K562 (cell line): ENCODE measurements at regions not wholly inside any gene's neighbourhood (a gene's known extent, or its start where the extent isn't known, plus 50 kb on each side); places are given as distances from the start of the nearest gene placed in this dataset.

Source experiments
- ATAC-seq: fragments of 200-7000 bp; cut with Tn5 transposase; 3 replicates; pipeline ENCODE4 v1.9.1; 2020; ENCODE audit warnings: moderate library complexity
- BruUV-seq: library from RNA; stranded (reverse); fragments of 400-500 nt; replicated peaks from 2 replicates; lab custom pipeline; 2021; lab: Mats Ljungman, UMichigan
- CTCF ChIA-PET: fragments of 300-600 bp; formaldehyde crosslinking; extraction: SDS; loops from one replicate; lab custom pipeline; 2021; ENCODE audit warnings: low intra/inter-chr PET ratio; lab: Yijun Ruan, JAX
- POLR2A ChIA-PET: fragments of 300-600, 350-650 bp; sonication (Branson Sonifier 250); formaldehyde crosslinking; extraction: SDS; loops from one replicate; lab custom pipeline; 2021; ENCODE audit warnings: antibody characterized with exemption, inconsistent platforms; lab: Yijun Ruan, JAX
- DNase-seq, 4 experiments: peaks; one replicate each; pipeline versions ENCODE4 v3.0.0 to v3.0.0-alpha.2; 2011 to 2018; ENCODE audit warnings: low spot score in 3 of 4, mixed read lengths in 3 of 4; ENCODE audit errors: extremely low read depth in 1 of 4
- FAIRE-seq: peaks from 2 replicates; lab custom pipeline; 2011; peaks lifted over from hg19 to GRCh38; lab: Jason Lieb, UNC
- H2AFZ ChIP-seq: 2 replicates; pipeline ENCODE4 v1.6.0; 2011; ENCODE audit warnings: low read depth, low read length, control low read depth, inconsistent platforms
- H3K27ac ChIP-seq: fragments of 200-600 bp; 3 replicates; pipeline ENCODE4 v1.8.0; 2011; ENCODE audit warnings: low read depth, mild to moderate bottlenecking, control low read depth, inconsistent platforms, low read length, moderate library complexity, mixed read lengths; ENCODE audit errors: extremely low read depth
- H3K27me3 ChIP-seq, 2 experiments: fragments of 300-600 bp in 1 of 2; 2 replicates in 1 of 2; 3 replicates in 1 of 2; pipeline versions ENCODE4 v1.6.0 to v1.8.0; 2011; ENCODE audit warnings: inconsistent platforms in 2 of 2, low read length in 2 of 2, mild to moderate bottlenecking in 1 of 2, mixed read lengths in 1 of 2, moderate library complexity in 1 of 2; ENCODE audit not compliant: control insufficient read depth in 2 of 2, insufficient read depth in 2 of 2
- H3K36me3 ChIP-seq: fragments of 300-600 bp; 3 replicates; pipeline ENCODE4 v1.8.0; 2011; ENCODE audit warnings: mild to moderate bottlenecking, low read length, inconsistent platforms; ENCODE audit not compliant: control insufficient read depth, insufficient read depth
- H3K4me1 ChIP-seq, 2 experiments: fragments of 200-600 bp in 1 of 2; replicated peaks in 1 of 2; 2 replicates in 1 of 2; 3 replicates in 1 of 2; pipeline versions ENCODE4 v1.5.1 to v1.8.0; 2011; ENCODE audit warnings: inconsistent platforms in 2 of 2, low read length in 2 of 2, mild to moderate bottlenecking in 1 of 2, mixed read lengths in 1 of 2, moderate library complexity in 1 of 2; ENCODE audit not compliant: control insufficient read depth in 2 of 2, insufficient read depth in 2 of 2
- H3K4me2 ChIP-seq: 2 replicates; pipeline ENCODE4 v1.6.1; 2011; ENCODE audit warnings: low read length, control low read depth, inconsistent platforms, mixed read lengths; ENCODE audit not compliant: insufficient read depth
- H3K4me3 ChIP-seq: fragments of 200-600 bp; sonication (generic), shearing (Covaris generic); 2 replicates; pipeline ENCODE4 v1.5.1; 2016; ENCODE audit warnings: control low read depth, inconsistent platforms
- H3K79me2 ChIP-seq: fragments of 200-600 bp; 3 replicates; pipeline ENCODE4 v1.8.0; 2011; ENCODE audit warnings: low read length, inconsistent platforms; ENCODE audit not compliant: control insufficient read depth, insufficient read depth
- H3K9ac ChIP-seq, 2 experiments: 2 replicates each; pipeline versions ENCODE4 v1.6.0 to v1.6.1; 2011; ENCODE audit warnings: low read depth in 2 of 2, low read length in 2 of 2, control low read depth in 1 of 2, inconsistent platforms in 1 of 2, mild to moderate bottlenecking in 1 of 2, mixed read lengths in 1 of 2; ENCODE audit not compliant: insufficient read depth in 1 of 2
- H3K9me1 ChIP-seq: one replicate; pipeline ENCODE4 v1.6.0; 2011; ENCODE audit warnings: inconsistent platforms, mild to moderate bottlenecking, low read length, moderate library complexity; ENCODE audit not compliant: control insufficient read depth, insufficient read depth
- H3K9me3 ChIP-seq: replicated peaks from 2 replicates; pipeline ENCODE4 v1.5.1; 2011; ENCODE audit warnings: low read depth, low read length, inconsistent platforms; ENCODE audit not compliant: control insufficient read depth, insufficient read depth
- H4K20me1 ChIP-seq: replicated peaks from 2 replicates; pipeline ENCODE4 v1.6.1; 2011; ENCODE audit warnings: low read length, inconsistent platforms, mixed read lengths; ENCODE audit not compliant: control insufficient read depth, insufficient read depth
- FOXJ3 ChIP-seq: sonication (generic); formaldehyde crosslinking; IDR thresholded peaks from 2 replicates; pipeline ENCODE4 v1.4.0; 2020; ENCODE audit warnings: mild to moderate bottlenecking, missing genetic modification reagents
- HCFC1 ChIP-seq: IDR thresholded peaks from 2 replicates; pipeline ENCODE4 v1.6.1; 2012; ENCODE audit warnings: low read depth, low read length, improper control_type of control experiment
- ID3 ChIP-seq, 2 experiments: fragments of 250-450 bp in 1 of 2; fragments of 450-650 bp in 1 of 2; sonication (Bioruptor Pico) in 1 of 2; IDR thresholded peaks; 2 replicates each; pipeline versions ENCODE4 v1.6.1 to v1.8.0; 2016 to 2021; ENCODE audit warnings: mild to moderate bottlenecking in 2 of 2, moderate library complexity in 2 of 2, missing compliant biosample characterization in 1 of 2, missing genetic modification characterization in 1 of 2
- MYNN ChIP-seq, 2 experiments: sonication (generic); formaldehyde crosslinking in 1 of 2; IDR thresholded peaks; 2 replicates each; pipeline versions ENCODE4 v1.5.0 to v1.6.1; 2016 to 2020; ENCODE audit warnings: antibody characterized with exemption in 1 of 2, missing genetic modification reagents in 1 of 2
- RBM14 ChIP-seq: fragments of 200-400 bp; formaldehyde crosslinking; IDR thresholded peaks from 2 replicates; pipeline ENCODE4 v1.6.1; 2018; ENCODE audit warnings: low read depth, mild to moderate bottlenecking, low read length, moderate library complexity, borderline replicate concordance; ENCODE audit not compliant: insufficient read depth
- SETDB1 ChIP-seq: IDR thresholded peaks from one replicate; pipeline ENCODE4 v1.6.1; 2012; ENCODE audit warnings: low read length, control low read depth, inconsistent platforms
- SMAD2 ChIP-seq: fragments of 150-350 bp; IDR thresholded peaks from 2 replicates; pipeline ENCODE4 v1.6.1; 2014; ENCODE audit warnings: low read depth, mild to moderate bottlenecking, low read length
- ZNF24 ChIP-seq: fragments of 450-650 bp; IDR thresholded peaks from 2 replicates; pipeline ENCODE4 v1.6.1; 2016
- ZNF696 ChIP-seq: fragments of 250-450 bp; sonication (Bioruptor Pico); conservative IDR thresholded peaks from 2 replicates; pipeline ENCODE4 v1.4.0; 2020; ENCODE audit warnings: mild to moderate bottlenecking, moderate library complexity
- WGBS: fragments of 100-300 bp; shearing (Covaris generic); methylation state at CpG from one replicate; pipeline ENCODE4 v1.1.6; 2016; ENCODE audit warnings: low coverage, mixed read lengths; ENCODE audit not compliant: insufficient coverage; ENCODE audit errors: missing lambda C conversion rate; 5-methylcytosine and 5-hydroxymethylcytosine counted together
- in situ Hi-C: fragments of 300-500 bp; cut with MboI; formaldehyde crosslinking; loops from 4 replicates; pipeline ENCODE4 v1.15.0; 2018; ENCODE audit warnings: inconsistent platforms, mixed read lengths
- intact Hi-C: fragments of 100-400 bp; cut with micrococcal nuclease; formaldehyde crosslinking; loops from 2 replicates; pipeline ENCODE4 v1.14.2; 2022
- TF ChIP-seq, protein P1 (sequence below): sonication (generic); formaldehyde crosslinking; IDR thresholded peaks from 2 replicates; pipeline ENCODE4 v1.8.0; 2022; ENCODE audit warnings: missing genetic modification reagents, mild to moderate bottlenecking, borderline replicate concordance
- TF ChIP-seq, protein P2 (sequence below): fragments of 450-650 bp; IDR thresholded peaks from 2 replicates; pipeline ENCODE4 v1.6.1; 2017; ENCODE audit warnings: antibody characterized with exemption, mild to moderate bottlenecking

- TF ChIP-seq ID3 (CRISPR knock-in tag; IDR thresholded peaks at IDR 0.05) (no peak), ID3 (tag; IDR thresholded peaks at IDR 0.05) (no peak), SMAD2 (no peak), HCFC1 (no peak), SETDB1 (no peak), ZNF24 (no peak), MYNN (IDR thresholded peaks at IDR 0.05) (no peak), MYNN (CRISPR knock-in tag; IDR thresholded peaks at IDR 0.05) (no peak)
- TF ChIP-seq, protein P1, sequence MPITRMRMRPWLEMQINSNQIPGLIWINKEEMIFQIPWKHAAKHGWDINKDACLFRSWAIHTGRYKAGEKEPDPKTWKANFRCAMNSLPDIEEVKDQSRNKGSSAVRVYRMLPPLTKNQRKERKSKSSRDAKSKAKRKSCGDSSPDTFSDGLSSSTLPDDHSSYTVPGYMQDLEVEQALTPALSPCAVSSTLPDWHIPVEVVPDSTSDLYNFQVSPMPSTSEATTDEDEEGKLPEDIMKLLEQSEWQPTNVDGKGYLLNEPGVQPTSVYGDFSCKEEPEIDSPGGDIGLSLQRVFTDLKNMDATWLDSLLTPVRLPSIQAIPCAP (CRISPR knock-in tag): no peak
- TF ChIP-seq, all 486 proteins: peak for 0
Observed at GRCh38 chr17:13416748-13417363, 184.9 kb downstream of the HS3ST3A1 start (continued).

- Histone ChIP-seq H3K4me3 (no peak overlapping the region), H3K79me2 (no peaks in the 10 kb centered on the region), H3K36me3 (no peaks in the 10 kb centered on the region), H3K27me3 (no peaks in the 10 kb centered on the region), H4K20me1 (no peaks in the 10 kb centered on the region), H3K27ac (no peak overlapping the region), H3K4me2 (no peak overlapping the region; the same call in 1 of the 2 replicates), H3K9me1 (no peaks in the 10 kb centered on the region), H3K9me3 (no peaks in the 10 kb centered on the region), H2AFZ (0 out of 2 replicates have a peak overlapping the region, but pooled peaks have one; percentile 14), H3K4me1 (peaks cover 0 to 15% of the 10 kb centered on the region in 2 experiments; a peak in 3 of 5 replicates), H3K9ac (no peak overlapping the region)
- peak; percentile 63 for ATAC-seq
- 11% methylated on average over 12 of the region's 13 CpGs for WGBS
- ChIA-PET CTCF (no interaction called here), POLR2A (no interaction called here)
- FAIRE-seq: peak; percentile 67
- in situ Hi-C loops (no loop called here), intact Hi-C loops (no loop called here)
- BruUV-seq: no TSS peak
- DNase-seq: peak; percentile 10 to 73 (median 22)
- TF ChIP-seq FOXJ3 (CRISPR knock-in tag) (no peak), RBM14 (no peak), ZNF696 (CRISPR knock-in tag) (no peak)
- TF ChIP-seq, protein P2, sequence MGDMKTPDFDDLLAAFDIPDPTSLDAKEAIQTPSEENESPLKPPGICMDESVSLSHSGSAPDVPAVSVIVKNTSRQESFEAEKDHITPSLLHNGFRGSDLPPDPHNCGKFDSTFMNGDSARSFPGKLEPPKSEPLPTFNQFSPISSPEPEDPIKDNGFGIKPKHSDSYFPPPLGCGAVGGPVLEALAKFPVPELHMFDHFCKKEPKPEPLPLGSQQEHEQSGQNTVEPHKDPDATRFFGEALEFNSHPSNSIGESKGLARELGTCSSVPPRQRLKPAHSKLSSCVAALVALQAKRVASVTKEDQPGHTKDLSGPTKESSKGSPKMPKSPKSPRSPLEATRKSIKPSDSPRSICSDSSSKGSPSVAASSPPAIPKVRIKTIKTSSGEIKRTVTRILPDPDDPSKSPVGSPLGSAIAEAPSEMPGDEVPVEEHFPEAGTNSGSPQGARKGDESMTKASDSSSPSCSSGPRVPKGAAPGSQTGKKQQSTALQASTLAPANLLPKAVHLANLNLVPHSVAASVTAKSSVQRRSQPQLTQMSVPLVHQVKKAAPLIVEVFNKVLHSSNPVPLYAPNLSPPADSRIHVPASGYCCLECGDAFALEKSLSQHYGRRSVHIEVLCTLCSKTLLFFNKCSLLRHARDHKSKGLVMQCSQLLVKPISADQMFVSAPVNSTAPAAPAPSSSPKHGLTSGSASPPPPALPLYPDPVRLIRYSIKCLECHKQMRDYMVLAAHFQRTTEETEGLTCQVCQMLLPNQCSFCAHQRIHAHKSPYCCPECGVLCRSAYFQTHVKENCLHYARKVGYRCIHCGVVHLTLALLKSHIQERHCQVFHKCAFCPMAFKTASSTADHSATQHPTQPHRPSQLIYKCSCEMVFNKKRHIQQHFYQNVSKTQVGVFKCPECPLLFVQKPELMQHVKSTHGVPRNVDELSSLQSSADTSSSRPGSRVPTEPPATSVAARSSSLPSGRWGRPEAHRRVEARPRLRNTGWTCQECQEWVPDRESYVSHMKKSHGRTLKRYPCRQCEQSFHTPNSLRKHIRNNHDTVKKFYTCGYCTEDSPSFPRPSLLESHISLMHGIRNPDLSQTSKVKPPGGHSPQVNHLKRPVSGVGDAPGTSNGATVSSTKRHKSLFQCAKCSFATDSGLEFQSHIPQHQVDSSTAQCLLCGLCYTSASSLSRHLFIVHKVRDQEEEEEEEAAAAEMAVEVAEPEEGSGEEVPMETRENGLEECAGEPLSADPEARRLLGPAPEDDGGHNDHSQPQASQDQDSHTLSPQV: no peak
Observed at GRCh38 chr17:13415871-13416416, 185.8 kb downstream of the HS3ST3A1 start.
